Memory B cell (primary cell): ENCODE measurements at regions not wholly inside any gene's neighbourhood (a gene's known extent, or its start where the extent isn't known, plus 50 kb on each side); places are given as distances from the start of the nearest gene placed in this dataset.

ENCODE experiments used
- ATAC-seq: fragments of 150-1000 bp; cut with Tn5 transposase; 2 replicates; pipeline ENCODE4 v1.10.0; 2021; ENCODE audit warnings: low read depth, mild to moderate bottlenecking, moderate library complexity
- DNase-seq, 2 donors: peaks; one replicate each; pipeline ENCODE4 v3.0.0; 2022; ENCODE audit warnings: low spot score in 2 of 2
- H3K27ac Mint-ChIP-seq: one replicate; pipeline ENCODE4 v1.8.0; 2022; ENCODE audit warnings: mild to moderate bottlenecking, moderate library complexity, mixed read lengths
- H3K27me3 Mint-ChIP-seq: one replicate; pipeline ENCODE4 v1.8.0; 2022; ENCODE audit warnings: mixed read lengths
- H3K36me3 Mint-ChIP-seq: one replicate; pipeline ENCODE4 v1.8.0; 2022; ENCODE audit warnings: mild to moderate bottlenecking, mixed read lengths
- H3K4me1 Mint-ChIP-seq: one replicate; pipeline ENCODE4 v1.8.0; 2022; ENCODE audit warnings: mixed read lengths
- H3K4me3 Mint-ChIP-seq: one replicate; pipeline ENCODE4 v1.8.0; 2022; ENCODE audit warnings: mild to moderate bottlenecking, moderate library complexity, mixed read lengths
- H3K9me3 Mint-ChIP-seq: one replicate; pipeline ENCODE4 v1.8.0; 2022; ENCODE audit warnings: mixed read lengths

GRCh38 chr13:105814219-105814901 is 721.1 kb downstream of the EFNB2 start:
- DNase-seq = no peak
- no peaks in the 10 kb centered on the region for H3K36me3 Mint-ChIP-seq
- H3K4me3 Mint-ChIP-seq = no peak overlapping the region
- H3K4me1 Mint-ChIP-seq = no peaks in the 10 kb centered on the region
- H3K27ac Mint-ChIP-seq = no peak overlapping the region
- H3K9me3 Mint-ChIP-seq = peaks cover 5% of the 10 kb centered on the region
- H3K27me3 Mint-ChIP-seq = no peaks in the 10 kb centered on the region
- ATAC-seq = no peak

- ATAC-seq = no peak
- Mint-ChIP-seq H3K27me3 (no peaks in the 10 kb centered on the region), H3K27ac (no peak overlapping the region), H3K36me3 (no peaks in the 10 kb centered on the region), H3K4me1 (no peaks in the 10 kb centered on the region), H3K9me3 (peaks cover 7% of the 10 kb centered on the region), H3K4me3 (no peak overlapping the region)
- no peak for DNase-seq
These were observed 728.9 kb downstream of the EFNB2 start for GRCh38 chr13:105806628-105806920.

GRCh38 chr13:105805892-105806627 is 729.4 kb downstream of the EFNB2 start:
- Mint-ChIP-seq H3K4me3 (no peak overlapping the region), H3K4me1 (no peaks in the 10 kb centered on the region), H3K36me3 (no peaks in the 10 kb centered on the region), H3K27me3 (no peaks in the 10 kb centered on the region), H3K27ac (no peak overlapping the region), H3K9me3 (peaks cover 7% of the 10 kb centered on the region)
- DNase-seq (no peak), ATAC-seq (no peak)

- H3K9me3 Mint-ChIP-seq = peaks cover 4% of the 10 kb centered on the region
- H3K4me3 Mint-ChIP-seq = no peak overlapping the region
- H3K4me1 Mint-ChIP-seq = no peaks in the 10 kb centered on the region
- DNase-seq = no peak
- H3K27ac Mint-ChIP-seq = no peak overlapping the region
- no peaks in the 10 kb centered on the region for H3K27me3 Mint-ChIP-seq
- no peak for ATAC-seq
- no peaks in the 10 kb centered on the region for H3K36me3 Mint-ChIP-seq
These were observed 730.8 kb downstream of the EFNB2 start for GRCh38 chr13:105804561-105805190.

GRCh38 chr13:105799155-105799554 is 736.3 kb downstream of the EFNB2 start:
- Mint-ChIP-seq H3K27me3 (no peaks in the 10 kb centered on the region), H3K4me3 (no peak overlapping the region), H3K27ac (no peak overlapping the region), H3K4me1 (no peaks in the 10 kb centered on the region), H3K9me3 (peaks cover 5% of the 10 kb centered on the region), H3K36me3 (no peaks in the 10 kb centered on the region)
- ATAC-seq = no peak
- no peak for DNase-seq

GRCh38 chr13:105798541-105798940 is 736.9 kb downstream of the EFNB2 start:
- no peak overlapping the region for H3K4me3 Mint-ChIP-seq
- H3K27ac Mint-ChIP-seq = no peak overlapping the region
- no peaks in the 10 kb centered on the region for H3K27me3 Mint-ChIP-seq
- H3K36me3 Mint-ChIP-seq = no peaks in the 10 kb centered on the region
- H3K4me1 Mint-ChIP-seq = no peaks in the 10 kb centered on the region
- peaks cover 7% of the 10 kb centered on the region for H3K9me3 Mint-ChIP-seq
- DNase-seq (no peak), ATAC-seq (no peak)

GRCh38 chr13:105796081-105796480 is 739.4 kb downstream of the EFNB2 start:
- Mint-ChIP-seq H3K27me3 (no peaks in the 10 kb centered on the region), H3K27ac (no peak overlapping the region), H3K4me3 (no peak overlapping the region), H3K36me3 (no peaks in the 10 kb centered on the region), H3K9me3 (peaks cover 7% of the 10 kb centered on the region), H3K4me1 (no peaks in the 10 kb centered on the region)
- ATAC-seq (no peak), DNase-seq (no peak)

- Mint-ChIP-seq H3K27me3 (no peaks in the 10 kb centered on the region), H3K36me3 (no peaks in the 10 kb centered on the region), H3K4me1 (no peaks in the 10 kb centered on the region), H3K27ac (no peak overlapping the region), H3K9me3 (peaks cover 7% of the 10 kb centered on the region), H3K4me3 (no peak overlapping the region)
- DNase-seq (no peak), ATAC-seq (no peak)
These were observed 744.5 kb downstream of the EFNB2 start for GRCh38 chr13:105790923-105791322.

- DNase-seq = no peak
- ATAC-seq = no peak
- no peaks in the 10 kb centered on the region for H3K27me3 Mint-ChIP-seq
- no peaks in the 10 kb centered on the region for H3K4me1 Mint-ChIP-seq
- no peaks in the 10 kb centered on the region for H3K36me3 Mint-ChIP-seq
- no peak overlapping the region for H3K27ac Mint-ChIP-seq
- H3K4me3 Mint-ChIP-seq = no peak overlapping the region
- H3K9me3 Mint-ChIP-seq = peaks cover 5% of the 10 kb centered on the region
These were observed 746.9 kb downstream of the EFNB2 start for GRCh38 chr13:105788530-105788929.

- ATAC-seq = no peak
- H3K4me1 Mint-ChIP-seq = no peaks in the 10 kb centered on the region
- DNase-seq = no peak
- no peak overlapping the region for H3K27ac Mint-ChIP-seq
- no peaks in the 10 kb centered on the region for H3K36me3 Mint-ChIP-seq
- H3K4me3 Mint-ChIP-seq = no peak overlapping the region
- peaks cover 5% of the 10 kb centered on the region for H3K9me3 Mint-ChIP-seq
- H3K27me3 Mint-ChIP-seq = no peaks in the 10 kb centered on the region
These were observed 747.8 kb downstream of the EFNB2 start for GRCh38 chr13:105787632-105788031.

GRCh38 chr13:105785436-105785835 is 750.0 kb downstream of the EFNB2 start:
- DNase-seq = no peak
- no peak for ATAC-seq
- Mint-ChIP-seq H3K9me3 (peaks cover 7% of the 10 kb centered on the region), H3K27me3 (no peaks in the 10 kb centered on the region), H3K4me1 (no peaks in the 10 kb centered on the region), H3K36me3 (no peaks in the 10 kb centered on the region), H3K4me3 (no peak overlapping the region), H3K27ac (no peak overlapping the region)

- Mint-ChIP-seq H3K36me3 (no peaks in the 10 kb centered on the region), H3K4me3 (no peak overlapping the region), H3K4me1 (no peaks in the 10 kb centered on the region), H3K9me3 (peaks cover 5% of the 10 kb centered on the region), H3K27ac (no peak overlapping the region), H3K27me3 (no peaks in the 10 kb centered on the region)
- ATAC-seq = no peak
- DNase-seq = no peak
These were observed 752.2 kb downstream of the EFNB2 start for GRCh38 chr13:105783261-105783660.

- Mint-ChIP-seq H3K36me3 (no peaks in the 10 kb centered on the region), H3K27me3 (no peaks in the 10 kb centered on the region), H3K9me3 (peaks cover 3% of the 10 kb centered on the region), H3K4me3 (no peak overlapping the region), H3K4me1 (no peaks in the 10 kb centered on the region), H3K27ac (no peak overlapping the region)
- ATAC-seq = no peak
- DNase-seq = no peak
These were observed 757.3 kb downstream of the EFNB2 start for GRCh38 chr13:105778196-105778595.

- DNase-seq (no peak), ATAC-seq (no peak)
- H3K4me1 Mint-ChIP-seq = no peaks in the 10 kb centered on the region
- H3K4me3 Mint-ChIP-seq = no peak overlapping the region
- no peaks in the 10 kb centered on the region for H3K36me3 Mint-ChIP-seq
- no peaks in the 10 kb centered on the region for H3K27me3 Mint-ChIP-seq
- no peak overlapping the region for H3K27ac Mint-ChIP-seq
- H3K9me3 Mint-ChIP-seq = no peaks in the 10 kb centered on the region
These were observed 760.6 kb downstream of the EFNB2 start for GRCh38 chr13:105774739-105775460.
